MCF 10A (cell line): ENCODE measurements at regions not wholly inside any gene's neighbourhood (a gene's known extent, or its start where the extent isn't known, plus 50 kb on each side); places are given as distances from the start of the nearest gene placed in this dataset.

Experiments used
- BruUV-seq: library from RNA; stranded (reverse); fragments of 400-500 nt; replicated peaks from 2 replicates; lab custom pipeline; 2021; lab: Mats Ljungman, UMichigan
- CTCF ChIA-PET: fragments of 300-600 bp; sonication (Branson Sonifier 250); formaldehyde crosslinking; extraction: SDS; loops from one replicate; lab custom pipeline; 2021; ENCODE audit warnings: antibody characterized with exemption, inconsistent platforms; lab: Yijun Ruan, JAX
- POLR2A ChIA-PET: fragments of 300-600, 350-650 bp; sonication (Branson Sonifier 250); formaldehyde crosslinking; extraction: SDS; loops from one replicate; lab custom pipeline; 2020; ENCODE audit warnings: antibody characterized with exemption, inconsistent platforms; lab: Yijun Ruan, JAX
- DNase-seq: peaks from one replicate; pipeline ENCODE4 v3.0.0-alpha.2; 2018; ENCODE audit not compliant: unreplicated experiment
- H3K27ac Mint-ChIP-seq: one replicate; pipeline ENCODE4 v1.8.0; 2022; ENCODE audit warnings: mild to moderate bottlenecking, low read depth, mixed read lengths; ENCODE audit not compliant: unreplicated experiment
- H3K27me3 Mint-ChIP-seq: one replicate; pipeline ENCODE4 v1.8.0; 2022; ENCODE audit warnings: mixed read lengths; ENCODE audit not compliant: insufficient read depth, unreplicated experiment
- H3K36me3 Mint-ChIP-seq: one replicate; pipeline ENCODE4 v1.8.0; 2022; ENCODE audit warnings: mild to moderate bottlenecking, moderate library complexity, mixed read lengths; ENCODE audit not compliant: insufficient read depth, unreplicated experiment
- H3K4me1 Mint-ChIP-seq: one replicate; pipeline ENCODE4 v1.8.0; 2022; ENCODE audit warnings: mixed read lengths; ENCODE audit not compliant: insufficient read depth, unreplicated experiment
- H3K4me3 Mint-ChIP-seq: one replicate; pipeline ENCODE4 v1.8.0; 2022; ENCODE audit warnings: mild to moderate bottlenecking, moderate library complexity, mixed read lengths; ENCODE audit not compliant: unreplicated experiment
- H3K9me3 Mint-ChIP-seq: one replicate; pipeline ENCODE4 v1.8.0; 2022; ENCODE audit warnings: mixed read lengths; ENCODE audit not compliant: unreplicated experiment
- CTCF ChIP-seq: fragments of 200-600 bp; IDR thresholded peaks from one replicate; pipeline ENCODE4 v1.8.0; 2022; ENCODE audit warnings: antibody characterized with exemption, mild to moderate bottlenecking; ENCODE audit not compliant: unreplicated experiment
- intact Hi-C: fragments of 100-400 bp; cut with micrococcal nuclease; formaldehyde crosslinking; loops from 2 replicates; pipeline ENCODE4 v1.14.1; 2022

GRCh38 chr11:90321018-90321417, 98.2 kb upstream of the CHORDC1 start:
- no peaks in the 10 kb centered on the region for H3K9me3 Mint-ChIP-seq
- no peaks in the 10 kb centered on the region for H3K27me3 Mint-ChIP-seq
- no peak for DNase-seq
- no peaks in the 10 kb centered on the region for H3K4me1 Mint-ChIP-seq
- ChIA-PET POLR2A (no interaction called here), CTCF (no interaction called here)
- no TSS peak for BruUV-seq
- H3K27ac Mint-ChIP-seq, result no peak overlapping the region
- H3K36me3 Mint-ChIP-seq, result no peaks in the 10 kb centered on the region
- H3K4me3 Mint-ChIP-seq, result no peak overlapping the region
- no peak for TF ChIP-seq CTCF
- intact Hi-C loops, result no loop called here

GRCh38 chr11:90318651-90319050, 95.8 kb upstream of the CHORDC1 start:
- Mint-ChIP-seq H3K27me3 (no peaks in the 10 kb centered on the region), H3K4me1 (no peaks in the 10 kb centered on the region), H3K27ac (no peak overlapping the region), H3K4me3 (no peak overlapping the region), H3K9me3 (no peaks in the 10 kb centered on the region), H3K36me3 (no peaks in the 10 kb centered on the region)
- no peak for TF ChIP-seq CTCF
- BruUV-seq, result no TSS peak
- ChIA-PET POLR2A (no interaction called here), CTCF (interaction anchor here (0.7 kb wide), 2 partner anchors 30 to 41 kb away, joined by 3 to 4 read pairs; no protein-coding TSS in a partner anchor)
- peak; percentile 9 for DNase-seq
- intact Hi-C loops, result no loop called here

- Mint-ChIP-seq H3K36me3 (no peaks in the 10 kb centered on the region), H3K27me3 (no peaks in the 10 kb centered on the region), H3K9me3 (no peaks in the 10 kb centered on the region), H3K27ac (no peak overlapping the region), H3K4me1 (no peaks in the 10 kb centered on the region), H3K4me3 (no peak overlapping the region)
- DNase-seq, result no peak
- no TSS peak for BruUV-seq
- ChIA-PET CTCF (interaction anchor here (0.7 to 2.1 kb wide), 3 partner anchors 9 to 153 kb away, joined by 4 to 8 read pairs (median 4); no protein-coding TSS in a partner anchor), POLR2A (interaction anchor here (0.7 kb wide), 1 partner anchor 1559 kb away, joined by 3 read pairs; no protein-coding TSS in a partner anchor)
- no peak for TF ChIP-seq CTCF
- intact Hi-C loops, result no loop called here
Measured at GRCh38 chr11:90310210-90310609, 87.4 kb upstream of the CHORDC1 start.

- DNase-seq, result no peak
- Mint-ChIP-seq H3K9me3 (no peaks in the 10 kb centered on the region), H3K4me1 (no peaks in the 10 kb centered on the region)
Measured at GRCh38 chr11:90309693-90310092, 86.8 kb upstream of the CHORDC1 start.

More at GRCh38 chr11:90309693-90310092, 86.8 kb upstream of the CHORDC1 start:
- CTCF ChIA-PET, result interaction anchor here (0.7 to 2.1 kb wide), 4 partner anchors 8 to 153 kb away, joined by 4 to 8 read pairs (median 4); no protein-coding TSS in a partner anchor
- no peak for TF ChIP-seq CTCF
- no peak overlapping the region for H3K27ac Mint-ChIP-seq
- no peaks in the 10 kb centered on the region for H3K27me3 Mint-ChIP-seq
- intact Hi-C loops, result no loop called here
- POLR2A ChIA-PET, result interaction anchor here (0.9 kb wide), 1 partner anchor 10 kb away, joined by 4 read pairs; no protein-coding TSS in a partner anchor
- no TSS peak for BruUV-seq
- no peaks in the 10 kb centered on the region for H3K36me3 Mint-ChIP-seq
- H3K4me3 Mint-ChIP-seq, result no peak overlapping the region
